A673 (cell line): ENCODE measurements at regions not wholly inside any gene's neighbourhood (a gene's known extent, or its start where the extent isn't known, plus 50 kb on each side); places are given as distances from the start of the nearest gene placed in this dataset.

ENCODE experiments used
- BruUV-seq: library from RNA; stranded (reverse); fragments of 400-500 nt; replicated peaks from 2 replicates; lab custom pipeline; 2021; lab: Mats Ljungman, UMichigan
- CTCF ChIA-PET: fragments of 300-600 bp; sonication (Branson Sonifier 250); formaldehyde crosslinking; loops from one replicate; lab custom pipeline; 2022; ENCODE audit warnings: antibody characterized with exemption; lab: Charles Lee
- POLR2A ChIA-PET: fragments of 300-600 bp; sonication (Branson Sonifier 250); formaldehyde crosslinking; loops from one replicate; lab custom pipeline; 2022; ENCODE audit warnings: antibody characterized with exemption; ENCODE audit not compliant: low non-redundant PET; lab: Charles Lee
- DNase-seq: peaks from one replicate; pipeline ENCODE4 v3.0.0-alpha.2; 2015; ENCODE audit warnings: low spot score
- H3K27ac ChIP-seq: fragments of 200-600 bp; sonication (generic); 2 replicates; pipeline ENCODE4 v1.5.1; 2016; ENCODE audit warnings: mixed run types, low read depth, mild to moderate bottlenecking, mixed read lengths, antibody characterized with exemption, low read length; ENCODE audit not compliant: poor library complexity, severe bottlenecking
- H3K27me3 ChIP-seq: fragments of 200-600 bp; sonication (generic); replicated peaks from 2 replicates; pipeline ENCODE4 v1.6.1; 2017; ENCODE audit warnings: mixed run types, low read depth, mild to moderate bottlenecking, mixed read lengths, antibody characterized with exemption, low read length; ENCODE audit not compliant: insufficient read depth, poor library complexity
- H3K36me3 ChIP-seq: fragments of 200-600 bp; sonication (generic); 2 replicates; pipeline ENCODE4 v1.6.1; 2016; ENCODE audit warnings: mixed run types, mild to moderate bottlenecking, mixed read lengths, antibody characterized with exemption, low read length; ENCODE audit not compliant: insufficient read depth, poor library complexity, severe bottlenecking
- H3K4me1 ChIP-seq: fragments of 200-600 bp; sonication (generic); 2 replicates; pipeline ENCODE4 v1.6.1; 2017; ENCODE audit warnings: mixed run types, mild to moderate bottlenecking, mixed read lengths, antibody characterized with exemption, low read length; ENCODE audit not compliant: insufficient read depth, poor library complexity, severe bottlenecking
- H3K4me3 ChIP-seq: fragments of 200-600 bp; sonication (generic); 2 replicates; pipeline ENCODE4 v1.5.1; 2016; ENCODE audit warnings: low read depth, mixed run types, mild to moderate bottlenecking, mixed read lengths, low read length; ENCODE audit not compliant: poor library complexity, severe bottlenecking
- H3K9me3 ChIP-seq: fragments of 200-600 bp; sonication (generic); 2 replicates; pipeline ENCODE4 v1.6.1; 2016; ENCODE audit warnings: mixed run types, low read depth, mild to moderate bottlenecking, mixed read lengths, antibody characterized with exemption, low read length; ENCODE audit not compliant: poor library complexity, severe bottlenecking
- EZH2 ChIP-seq: fragments of 200-600 bp; sonication (generic); IDR thresholded peaks from 2 replicates; pipeline ENCODE4 v1.6.1; 2017; ENCODE audit warnings: borderline replicate concordance, low read depth, mild to moderate bottlenecking, mixed read lengths, antibody characterized with exemption, low read length; ENCODE audit not compliant: poor library complexity, severe bottlenecking
- intact Hi-C: fragments of 100-400 bp; cut with micrococcal nuclease; formaldehyde crosslinking; loops from one replicate; pipeline ENCODE4 v1.10.0; 2022; ENCODE audit not compliant: unreplicated experiment
- TF ChIP-seq, protein P1 (sequence below): fragments of 300-800, 200-600 bp; sonication (generic); conservative IDR thresholded peaks from 2 replicates; pipeline ENCODE4 v1.5.1; 2017; ENCODE audit warnings: low read depth, mild to moderate bottlenecking, antibody characterized with exemption, low read length, moderate library complexity, mixed read lengths

GRCh38 chr3:24985668-24986067, 442.4 kb upstream of the RARB start:
- no TSS peak for BruUV-seq
- Histone ChIP-seq H3K9me3 (no peaks in the 10 kb centered on the region), H3K4me3 (no peak overlapping the region), H3K36me3 (no peaks in the 10 kb centered on the region), H3K4me1 (no peaks in the 10 kb centered on the region), H3K27me3 (peaks cover 5% of the 10 kb centered on the region), H3K27ac (no peak overlapping the region)
- intact Hi-C loops = no loop called here
- POLR2A ChIA-PET = no interaction called here
- CTCF ChIA-PET = no interaction called here
- no peak for DNase-seq
- TF ChIP-seq EZH2 = no peak
- TF ChIP-seq, protein P1, sequence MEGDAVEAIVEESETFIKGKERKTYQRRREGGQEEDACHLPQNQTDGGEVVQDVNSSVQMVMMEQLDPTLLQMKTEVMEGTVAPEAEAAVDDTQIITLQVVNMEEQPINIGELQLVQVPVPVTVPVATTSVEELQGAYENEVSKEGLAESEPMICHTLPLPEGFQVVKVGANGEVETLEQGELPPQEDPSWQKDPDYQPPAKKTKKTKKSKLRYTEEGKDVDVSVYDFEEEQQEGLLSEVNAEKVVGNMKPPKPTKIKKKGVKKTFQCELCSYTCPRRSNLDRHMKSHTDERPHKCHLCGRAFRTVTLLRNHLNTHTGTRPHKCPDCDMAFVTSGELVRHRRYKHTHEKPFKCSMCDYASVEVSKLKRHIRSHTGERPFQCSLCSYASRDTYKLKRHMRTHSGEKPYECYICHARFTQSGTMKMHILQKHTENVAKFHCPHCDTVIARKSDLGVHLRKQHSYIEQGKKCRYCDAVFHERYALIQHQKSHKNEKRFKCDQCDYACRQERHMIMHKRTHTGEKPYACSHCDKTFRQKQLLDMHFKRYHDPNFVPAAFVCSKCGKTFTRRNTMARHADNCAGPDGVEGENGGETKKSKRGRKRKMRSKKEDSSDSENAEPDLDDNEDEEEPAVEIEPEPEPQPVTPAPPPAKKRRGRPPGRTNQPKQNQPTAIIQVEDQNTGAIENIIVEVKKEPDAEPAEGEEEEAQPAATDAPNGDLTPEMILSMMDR = no peak

DNA sequence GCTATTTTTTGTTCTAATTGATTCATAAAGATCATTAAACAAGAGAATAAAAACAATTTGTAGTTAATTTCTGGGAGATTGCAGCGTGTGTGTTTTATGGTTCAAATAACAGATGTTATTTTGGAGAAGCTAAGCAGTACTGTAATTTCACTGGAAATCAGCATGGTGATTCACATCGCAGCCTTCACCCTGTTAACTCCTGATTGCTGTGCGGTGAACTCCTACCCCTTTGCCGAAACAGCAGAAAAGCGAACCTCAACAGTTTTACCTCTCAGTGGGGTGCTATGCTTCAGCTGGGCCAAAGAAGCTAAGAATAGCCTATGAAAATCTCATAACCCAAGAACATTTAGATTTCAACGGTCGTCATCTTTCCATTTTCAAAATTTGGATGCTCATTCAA, 441.5 kb upstream of the RARB start:
- H3K27me3 ChIP-seq = peaks cover 5% of the 10 kb centered on the region
- no peak for TF ChIP-seq EZH2
- TF ChIP-seq, protein P1 = no peak
- intact Hi-C loops = no loop called here
- no peak overlapping the region for H3K4me3 ChIP-seq
- no TSS peak for BruUV-seq
- POLR2A ChIA-PET = no interaction called here
- no peaks in the 10 kb centered on the region for H3K36me3 ChIP-seq
- H3K27ac ChIP-seq = no peak overlapping the region
- CTCF ChIA-PET = no interaction called here
- no peaks in the 10 kb centered on the region for H3K9me3 ChIP-seq
- DNase-seq = no peak
- no peaks in the 10 kb centered on the region for H3K4me1 ChIP-seq

DNA sequence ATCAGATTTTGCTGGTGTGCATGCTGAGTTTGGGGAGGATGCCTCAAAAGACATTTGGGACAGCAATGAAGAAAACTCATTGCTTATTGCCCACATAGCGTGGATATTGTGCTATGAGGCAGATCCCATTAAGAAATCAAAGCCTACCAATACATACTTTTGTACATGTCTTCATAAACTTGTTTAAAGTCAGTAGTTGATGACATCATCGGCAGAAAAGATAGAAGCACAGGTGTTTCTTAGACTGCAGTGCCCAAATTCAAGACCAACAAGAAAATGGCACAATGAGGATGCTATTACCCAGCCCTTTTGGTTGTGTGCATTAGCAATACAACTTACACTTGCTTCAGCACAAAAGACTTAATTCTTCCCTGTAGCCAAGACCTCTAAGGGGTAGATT, 428.7 kb upstream of the RARB start:
- Histone ChIP-seq H3K27ac (no peak overlapping the region), H3K4me3 (no peak overlapping the region), H3K9me3 (no peaks in the 10 kb centered on the region), H3K36me3 (no peaks in the 10 kb centered on the region), H3K4me1 (no peaks in the 10 kb centered on the region), H3K27me3 (no peaks in the 10 kb centered on the region)
- intact Hi-C loops = no loop called here
- no peak for DNase-seq
- ChIA-PET CTCF (no interaction called here), POLR2A (no interaction called here)
- TF ChIP-seq, protein P1 = no peak
- no peak for TF ChIP-seq EZH2
- BruUV-seq = no TSS peak
